K562 (cell line): ENCODE measurements at regions not wholly inside any gene's neighbourhood (a gene's known extent, or its start where the extent isn't known, plus 50 kb on each side); places are given as distances from the start of the nearest gene placed in this dataset.

ENCODE experiments used
- FOXP1 ChIP-seq: sonication (generic); formaldehyde crosslinking; IDR thresholded peaks from 2 replicates; pipeline ENCODE4 v1.8.0; 2022; ENCODE audit warnings: mild to moderate bottlenecking, missing genetic modification reagents
- GABPA ChIP-seq: fragments of 200-800 bp; sonication (Bioruptor generic); conservative IDR thresholded peaks from 2 replicates; pipeline ENCODE4 v1.6.1; 2016; ENCODE audit warnings: low read depth, missing genetic modification characterization, missing compliant biosample characterization
- GTF2E2 ChIP-seq: fragments of 200-800 bp; sonication (Bioruptor generic); IDR thresholded peaks from 2 replicates; pipeline ENCODE4 v1.6.1; 2016; ENCODE audit warnings: missing genetic modification characterization, missing compliant biosample characterization
- HDGF ChIP-seq: fragments of 450-650 bp; IDR thresholded peaks from 2 replicates; pipeline ENCODE4 v1.6.1; 2016
- NBN ChIP-seq: fragments of 450-650 bp; IDR thresholded peaks from 2 replicates; pipeline ENCODE4 v1.6.1; 2016; ENCODE audit warnings: low read depth, mild to moderate bottlenecking
- POLR2A ChIP-seq: fragments of 450-650 bp; conservative IDR thresholded peaks from 2 replicates; pipeline ENCODE4 v1.6.1; 2016
- POU5F1 ChIP-seq: fragments of 150-350 bp; IDR thresholded peaks from 2 replicates; pipeline ENCODE4 v1.6.1; 2014; ENCODE audit warnings: borderline replicate concordance, low read length, low read depth, mild to moderate bottlenecking; ENCODE audit not compliant: partially characterized antibody
- RAD21 ChIP-seq, 2 experiments: fragments of 250-450 bp in 1 of 2; fragments of 450-650 bp in 1 of 2; sonication (Bioruptor Pico) in 1 of 2; formaldehyde crosslinking in 1 of 2; IDR thresholded peaks in 1 of 2; conservative IDR thresholded peaks in 1 of 2; 2 replicates each; pipeline versions ENCODE4 v1.4.0 to v1.8.0; 2020 to 2022; ENCODE audit warnings: mild to moderate bottlenecking in 2 of 2, moderate library complexity in 1 of 2
- ZNF274 ChIP-seq: IDR thresholded peaks from 2 replicates; pipeline ENCODE4 v1.6.1; 2011; ENCODE audit warnings: low read depth, mild to moderate bottlenecking, low read length, moderate library complexity, borderline replicate concordance
- TF ChIP-seq, protein P1 (sequence below): fragments of 250-450 bp; sonication (Bioruptor Pico); IDR thresholded peaks from 2 replicates; pipeline ENCODE4 v1.8.0; 2022; ENCODE audit warnings: inconsistent platforms
- TF ChIP-seq, protein P2 (sequence below): sonication (generic); formaldehyde crosslinking; IDR thresholded peaks from 2 replicates; pipeline ENCODE4 v1.8.1; 2023; ENCODE audit warnings: mild to moderate bottlenecking, missing genetic modification reagents, moderate library complexity
- TF ChIP-seq, protein P3 (sequence below): IDR thresholded peaks from 2 replicates; pipeline ENCODE4 v1.6.1; 2016; ENCODE audit warnings: missing genetic modification characterization, missing compliant biosample characterization
- TF ChIP-seq, protein P4 (sequence below), 3 experiments: IDR thresholded peaks in 2 of 3; conservative IDR thresholded peaks in 1 of 3; 2 replicates each; pipeline ENCODE4 v1.5.1; 2011 to 2012; ENCODE audit warnings: low read length in 3 of 3, mild to moderate bottlenecking in 3 of 3, control low read depth in 2 of 3, improper control_type of control experiment in 1 of 3, inconsistent platforms in 1 of 3, low read depth in 1 of 3, mixed read lengths in 1 of 3, moderate library complexity in 1 of 3; ENCODE audit not compliant: insufficient read depth in 2 of 3
- TF ChIP-seq, protein P5 (sequence below): fragments of 450-650 bp; IDR thresholded peaks from 2 replicates; pipeline ENCODE4 v1.6.1; 2016

DNA sequence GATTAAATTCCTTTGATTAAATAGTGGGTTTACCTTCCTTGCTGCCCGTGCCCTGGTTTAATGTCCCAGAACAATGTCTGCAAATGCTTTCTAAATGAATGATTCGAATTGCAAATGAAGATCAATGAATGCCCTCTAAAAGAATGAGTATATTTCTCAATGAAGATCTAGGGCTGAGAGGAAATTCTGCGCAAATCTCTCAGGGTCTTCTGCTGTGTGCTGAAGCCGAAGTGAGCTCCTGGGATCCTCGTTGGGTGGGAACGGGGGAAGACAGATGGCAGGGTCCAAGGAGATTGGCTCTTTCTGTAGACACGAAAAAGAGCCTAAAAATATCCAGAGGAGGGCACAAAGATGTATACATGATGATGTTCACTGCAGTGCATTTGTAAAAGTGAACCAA lies 224.8 kb downstream of the STIM2 start:
- TF ChIP-seq NBN (no peak), ZNF274 (no peak), POU5F1 (no peak), POLR2A (no peak), RAD21 (CRISPR knock-in tag; conservative IDR thresholded peaks at IDR 0.05 in 1 of 2, IDR thresholded peaks at IDR 0.05 in 1 of 2) (no peak), GTF2E2 (tag) (no peak), HDGF (no peak), FOXP1 (CRISPR knock-in tag) (no peak), GABPA (tag) (no peak)
- TF ChIP-seq, protein P1, sequence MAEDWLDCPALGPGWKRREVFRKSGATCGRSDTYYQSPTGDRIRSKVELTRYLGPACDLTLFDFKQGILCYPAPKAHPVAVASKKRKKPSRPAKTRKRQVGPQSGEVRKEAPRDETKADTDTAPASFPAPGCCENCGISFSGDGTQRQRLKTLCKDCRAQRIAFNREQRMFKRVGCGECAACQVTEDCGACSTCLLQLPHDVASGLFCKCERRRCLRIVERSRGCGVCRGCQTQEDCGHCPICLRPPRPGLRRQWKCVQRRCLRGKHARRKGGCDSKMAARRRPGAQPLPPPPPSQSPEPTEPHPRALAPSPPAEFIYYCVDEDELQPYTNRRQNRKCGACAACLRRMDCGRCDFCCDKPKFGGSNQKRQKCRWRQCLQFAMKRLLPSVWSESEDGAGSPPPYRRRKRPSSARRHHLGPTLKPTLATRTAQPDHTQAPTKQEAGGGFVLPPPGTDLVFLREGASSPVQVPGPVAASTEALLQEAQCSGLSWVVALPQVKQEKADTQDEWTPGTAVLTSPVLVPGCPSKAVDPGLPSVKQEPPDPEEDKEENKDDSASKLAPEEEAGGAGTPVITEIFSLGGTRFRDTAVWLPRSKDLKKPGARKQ (CRISPR knock-in tag): no peak
- TF ChIP-seq, protein P2, sequence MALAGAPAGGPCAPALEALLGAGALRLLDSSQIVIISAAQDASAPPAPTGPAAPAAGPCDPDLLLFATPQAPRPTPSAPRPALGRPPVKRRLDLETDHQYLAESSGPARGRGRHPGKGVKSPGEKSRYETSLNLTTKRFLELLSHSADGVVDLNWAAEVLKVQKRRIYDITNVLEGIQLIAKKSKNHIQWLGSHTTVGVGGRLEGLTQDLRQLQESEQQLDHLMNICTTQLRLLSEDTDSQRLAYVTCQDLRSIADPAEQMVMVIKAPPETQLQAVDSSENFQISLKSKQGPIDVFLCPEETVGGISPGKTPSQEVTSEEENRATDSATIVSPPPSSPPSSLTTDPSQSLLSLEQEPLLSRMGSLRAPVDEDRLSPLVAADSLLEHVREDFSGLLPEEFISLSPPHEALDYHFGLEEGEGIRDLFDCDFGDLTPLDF (CRISPR knock-in tag): no peak
- TF ChIP-seq, protein P3, sequence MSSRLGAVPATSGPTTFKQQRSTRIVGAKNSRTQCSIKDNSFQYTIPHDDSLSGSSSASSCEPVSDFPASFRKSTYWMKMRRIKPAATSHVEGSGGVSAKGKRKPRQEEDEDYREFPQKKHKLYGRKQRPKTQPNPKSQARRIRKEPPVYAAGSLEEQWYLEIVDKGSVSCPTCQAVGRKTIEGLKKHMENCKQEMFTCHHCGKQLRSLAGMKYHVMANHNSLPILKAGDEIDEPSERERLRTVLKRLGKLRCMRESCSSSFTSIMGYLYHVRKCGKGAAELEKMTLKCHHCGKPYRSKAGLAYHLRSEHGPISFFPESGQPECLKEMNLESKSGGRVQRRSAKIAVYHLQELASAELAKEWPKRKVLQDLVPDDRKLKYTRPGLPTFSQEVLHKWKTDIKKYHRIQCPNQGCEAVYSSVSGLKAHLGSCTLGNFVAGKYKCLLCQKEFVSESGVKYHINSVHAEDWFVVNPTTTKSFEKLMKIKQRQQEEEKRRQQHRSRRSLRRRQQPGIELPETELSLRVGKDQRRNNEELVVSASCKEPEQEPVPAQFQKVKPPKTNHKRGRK: no peak
- TF ChIP-seq, protein P4, sequence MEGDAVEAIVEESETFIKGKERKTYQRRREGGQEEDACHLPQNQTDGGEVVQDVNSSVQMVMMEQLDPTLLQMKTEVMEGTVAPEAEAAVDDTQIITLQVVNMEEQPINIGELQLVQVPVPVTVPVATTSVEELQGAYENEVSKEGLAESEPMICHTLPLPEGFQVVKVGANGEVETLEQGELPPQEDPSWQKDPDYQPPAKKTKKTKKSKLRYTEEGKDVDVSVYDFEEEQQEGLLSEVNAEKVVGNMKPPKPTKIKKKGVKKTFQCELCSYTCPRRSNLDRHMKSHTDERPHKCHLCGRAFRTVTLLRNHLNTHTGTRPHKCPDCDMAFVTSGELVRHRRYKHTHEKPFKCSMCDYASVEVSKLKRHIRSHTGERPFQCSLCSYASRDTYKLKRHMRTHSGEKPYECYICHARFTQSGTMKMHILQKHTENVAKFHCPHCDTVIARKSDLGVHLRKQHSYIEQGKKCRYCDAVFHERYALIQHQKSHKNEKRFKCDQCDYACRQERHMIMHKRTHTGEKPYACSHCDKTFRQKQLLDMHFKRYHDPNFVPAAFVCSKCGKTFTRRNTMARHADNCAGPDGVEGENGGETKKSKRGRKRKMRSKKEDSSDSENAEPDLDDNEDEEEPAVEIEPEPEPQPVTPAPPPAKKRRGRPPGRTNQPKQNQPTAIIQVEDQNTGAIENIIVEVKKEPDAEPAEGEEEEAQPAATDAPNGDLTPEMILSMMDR (IDR thresholded peaks at IDR 0.05 in 2 of 3, conservative IDR thresholded peaks at IDR 0.05 in 1 of 3; ENCODE audit: insufficient read depth in 2 of 3, low read depth in 1 of 3, low read length in 3 of 3): no peak
- TF ChIP-seq, protein P5, sequence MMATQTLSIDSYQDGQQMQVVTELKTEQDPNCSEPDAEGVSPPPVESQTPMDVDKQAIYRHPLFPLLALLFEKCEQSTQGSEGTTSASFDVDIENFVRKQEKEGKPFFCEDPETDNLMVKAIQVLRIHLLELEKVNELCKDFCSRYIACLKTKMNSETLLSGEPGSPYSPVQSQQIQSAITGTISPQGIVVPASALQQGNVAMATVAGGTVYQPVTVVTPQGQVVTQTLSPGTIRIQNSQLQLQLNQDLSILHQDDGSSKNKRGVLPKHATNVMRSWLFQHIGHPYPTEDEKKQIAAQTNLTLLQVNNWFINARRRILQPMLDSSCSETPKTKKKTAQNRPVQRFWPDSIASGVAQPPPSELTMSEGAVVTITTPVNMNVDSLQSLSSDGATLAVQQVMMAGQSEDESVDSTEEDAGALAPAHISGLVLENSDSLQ: no peak
